ENCODE measurements at regions not wholly inside any gene's neighbourhood (a gene's known extent, or its start where the extent isn't known, plus 50 kb on each side); places are given as distances from the start of the nearest gene placed in this dataset.
"Not testable (repeated sequence)": the region's sequence is repeated elsewhere in the genome, so short reads cannot be mapped to it uniquely, and the experiment has no call there.

DNA sequence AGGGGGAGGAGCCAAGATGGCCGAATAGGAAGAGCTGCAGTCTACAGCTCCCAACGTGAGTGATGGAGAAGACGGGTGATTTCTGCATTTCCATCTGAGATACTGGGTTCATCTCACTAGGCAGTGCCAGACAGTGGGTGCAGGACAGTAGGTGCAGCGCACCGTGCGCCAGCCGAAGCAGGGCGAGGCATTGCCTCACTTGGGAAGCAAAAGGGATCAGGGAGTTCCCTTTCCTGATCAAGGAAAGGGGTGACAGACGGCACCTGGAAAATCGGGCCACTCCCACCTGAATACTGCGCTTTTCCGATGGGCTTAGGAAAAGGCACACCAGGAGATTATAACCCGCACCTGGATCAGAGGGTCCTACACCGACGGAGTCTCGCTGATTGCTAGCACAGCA lies 121.1 kb upstream of the SESTD1 start:
- not testable (repeated sequence) for DNase-seq (ENCODE audit: low spot score)

DNA sequence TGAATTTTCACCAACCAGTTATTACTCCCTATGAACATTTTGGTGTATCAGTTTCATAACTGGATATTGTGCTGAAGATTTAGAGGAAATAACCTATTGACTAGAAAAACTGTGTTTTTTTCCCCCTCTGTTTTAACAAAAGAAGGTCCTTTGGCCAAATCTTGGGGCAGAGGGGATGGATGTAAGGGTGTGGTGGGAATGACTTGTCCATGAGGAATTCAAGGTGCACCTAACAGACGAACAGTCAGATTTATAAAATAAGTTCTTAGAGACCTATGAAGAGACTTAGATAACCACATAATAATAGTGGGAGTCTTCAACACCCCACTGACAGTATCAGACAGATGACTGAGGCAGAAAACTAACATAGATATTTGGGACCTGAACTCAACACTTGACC lies 119.3 kb upstream of the SESTD1 start:
- DNase-seq (ENCODE audit: low spot score), result no peak

DNA sequence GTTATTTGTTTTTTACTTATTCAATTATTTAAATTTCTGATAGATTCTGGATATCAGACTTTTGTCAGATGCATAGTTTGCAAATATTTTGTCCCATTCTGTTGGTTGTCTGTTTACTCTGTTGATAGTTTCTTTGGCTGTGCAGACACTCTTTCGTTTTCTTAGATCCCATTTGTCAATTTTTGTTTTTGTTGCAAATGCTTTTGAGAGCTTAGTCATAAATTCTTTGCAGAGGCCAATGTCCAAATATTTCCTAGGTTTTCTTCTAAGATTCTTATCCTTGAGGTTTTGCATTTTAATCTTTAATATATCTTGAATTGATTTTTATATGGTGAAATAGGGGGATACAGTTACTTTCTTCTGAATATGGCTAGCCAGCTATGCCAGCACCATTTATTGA lies 112.7 kb upstream of the SESTD1 start:
- no peak for DNase-seq (ENCODE audit: low spot score)

DNA sequence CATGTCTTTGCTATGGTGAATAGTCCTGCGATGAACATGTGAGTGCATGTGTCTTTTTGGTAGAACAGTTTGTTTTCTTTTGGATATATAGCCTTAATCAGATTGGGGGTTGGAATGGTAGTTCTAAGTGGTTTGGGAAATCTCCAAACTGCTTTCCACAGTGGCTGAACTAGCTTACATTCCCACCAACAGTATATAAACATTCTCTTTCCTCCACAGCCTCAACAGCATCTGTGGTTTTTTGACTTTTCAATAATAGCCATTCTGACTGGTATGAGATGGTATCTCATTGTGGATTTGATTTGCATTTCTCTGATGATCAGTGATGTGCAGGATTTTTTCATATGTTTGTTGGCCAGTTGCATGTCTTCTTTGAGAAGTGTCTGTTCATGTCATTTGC lies 112.2 kb upstream of the SESTD1 start:
- DNase-seq (ENCODE audit: low spot score), result no peak

DNA sequence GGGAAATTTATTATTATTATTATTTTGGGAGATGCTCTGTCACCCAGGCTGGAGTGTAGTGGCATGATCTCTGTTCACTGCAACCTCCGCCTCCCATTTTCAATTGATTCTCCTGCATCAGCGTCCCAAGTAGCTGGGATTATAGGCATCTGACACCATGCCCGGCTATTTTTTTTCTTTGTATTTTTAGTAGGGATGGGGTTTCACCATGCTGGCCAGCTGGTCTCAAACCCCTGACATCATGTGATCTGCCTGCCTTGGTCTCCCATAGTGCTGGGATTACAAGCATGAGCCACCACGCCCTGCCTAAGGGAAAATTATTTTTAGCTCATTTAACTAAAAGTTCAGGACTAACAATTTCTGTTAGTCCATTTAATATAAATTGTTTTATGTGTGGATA lies 109.2 kb upstream of the SESTD1 start:
- DNase-seq (ENCODE audit: low spot score), result no peak

DNA sequence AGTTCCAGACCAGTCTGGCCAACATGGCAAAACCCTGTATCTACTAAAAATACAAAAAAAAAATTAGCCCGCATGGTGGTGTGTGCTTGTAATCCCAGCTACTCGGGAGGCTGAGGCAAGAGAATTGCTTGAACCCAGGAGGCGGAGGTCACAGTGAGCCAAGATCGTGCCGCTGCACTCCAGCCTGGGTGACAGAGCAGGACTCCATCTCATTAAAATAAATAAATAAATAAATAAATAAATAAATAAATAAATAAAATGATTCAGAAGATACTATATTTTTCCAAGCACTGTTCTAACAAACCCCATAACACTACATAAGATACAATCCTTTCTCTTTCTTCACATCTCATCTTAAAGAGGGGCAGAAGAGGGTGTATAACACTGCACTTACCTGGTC lies 100.9 kb upstream of the SESTD1 start:
- DNase-seq (ENCODE audit: low spot score), result not testable (repeated sequence)

DNA sequence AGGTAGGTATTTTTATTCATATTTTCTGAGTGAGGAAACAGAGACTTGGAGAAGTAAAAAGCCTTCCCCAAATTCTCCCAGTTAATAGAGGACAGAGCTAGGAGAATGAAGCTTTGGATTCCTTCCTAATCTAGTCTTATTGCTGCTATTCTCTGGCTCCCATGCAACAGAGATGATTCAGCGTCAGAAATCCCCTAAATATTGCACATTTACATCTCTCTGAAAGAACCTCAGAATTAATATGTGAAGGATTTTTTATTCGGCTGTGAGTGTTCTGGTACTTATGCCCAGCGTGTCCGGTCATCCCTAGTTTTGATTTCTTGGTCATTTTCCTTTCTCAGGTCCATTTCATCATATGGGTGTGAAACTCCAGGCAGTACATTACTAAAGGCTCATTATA lies 91.2 kb upstream of the SESTD1 start:
- peak; percentile 19 for DNase-seq (ENCODE audit: low spot score)

DNA sequence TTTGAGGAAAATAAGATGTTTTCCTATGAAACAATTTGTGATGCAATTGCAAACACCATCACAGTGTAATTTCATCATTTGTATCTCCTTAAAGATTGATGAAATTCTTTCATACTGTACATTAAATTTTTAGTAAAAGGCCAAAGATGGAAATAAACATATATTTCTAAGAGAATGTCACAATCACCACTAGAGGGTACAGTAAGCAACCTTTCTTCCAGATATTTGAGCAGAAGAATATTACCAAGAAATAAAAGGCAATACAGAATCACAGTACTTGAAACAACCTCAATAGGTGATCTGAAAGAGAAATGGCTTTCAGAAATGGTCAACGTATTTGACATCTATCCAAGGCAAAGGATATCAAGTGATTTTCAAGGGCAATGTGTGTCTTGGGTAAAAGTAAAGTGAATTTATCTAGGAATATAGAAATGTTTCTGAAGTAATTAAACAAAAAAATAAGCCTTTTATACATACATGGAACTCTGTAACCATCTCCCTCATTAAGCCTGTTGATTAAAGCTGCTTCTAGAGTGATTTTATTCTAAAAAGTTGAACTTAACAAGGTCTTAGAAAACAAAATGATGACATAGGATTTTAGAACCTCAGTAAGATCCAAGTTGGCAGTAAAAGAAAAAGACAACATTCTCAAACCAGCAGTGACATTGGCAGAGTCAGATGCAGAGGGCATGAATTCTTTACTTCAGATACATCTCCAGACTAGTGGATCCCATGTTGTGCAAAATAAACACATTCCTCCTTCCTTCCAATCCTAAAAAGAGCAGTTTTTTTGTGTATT lies 90.3 kb upstream of the SESTD1 start:
- no peak for DNase-seq (ENCODE audit: low spot score)

DNA sequence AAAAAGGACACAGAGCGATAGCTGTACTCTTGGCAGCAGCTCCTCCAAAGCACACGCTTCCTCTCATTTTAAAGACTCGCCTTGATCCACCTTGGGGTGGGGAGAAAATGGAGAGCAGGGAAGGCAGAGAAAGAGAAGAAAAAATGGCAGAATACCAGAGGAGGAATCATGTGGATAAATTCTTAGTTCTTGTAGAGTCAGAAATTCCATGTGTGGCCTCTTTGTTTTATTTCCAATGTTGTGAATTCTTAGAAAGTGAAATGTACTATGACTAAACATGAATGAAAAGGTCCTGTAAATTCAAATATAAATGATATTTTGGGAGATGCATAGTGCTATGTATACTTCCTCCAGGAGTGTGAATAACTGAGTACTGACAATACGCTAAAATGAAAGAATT lies 89.7 kb upstream of the SESTD1 start:
- no peak for DNase-seq (ENCODE audit: low spot score)

DNA sequence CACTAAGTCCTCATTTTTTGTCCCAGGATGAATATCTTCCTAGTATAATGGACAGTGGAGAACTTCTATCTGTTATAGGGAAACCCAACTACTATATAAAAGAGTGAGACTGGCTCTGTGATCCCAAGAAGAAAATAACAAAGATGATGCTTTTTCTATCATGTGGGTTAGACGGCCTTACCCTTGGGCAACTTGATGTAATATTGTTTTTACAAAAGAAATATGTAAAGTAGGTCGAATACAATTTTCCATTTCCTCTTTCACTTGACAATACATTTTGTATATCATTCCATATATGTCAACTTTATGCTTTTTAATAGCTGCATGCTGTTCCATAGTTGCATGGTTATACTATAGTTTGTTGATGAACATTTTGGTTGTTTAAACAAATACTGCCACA lies 87.5 kb upstream of the SESTD1 start:
- DNase-seq (ENCODE audit: low spot score), result no peak

DNA sequence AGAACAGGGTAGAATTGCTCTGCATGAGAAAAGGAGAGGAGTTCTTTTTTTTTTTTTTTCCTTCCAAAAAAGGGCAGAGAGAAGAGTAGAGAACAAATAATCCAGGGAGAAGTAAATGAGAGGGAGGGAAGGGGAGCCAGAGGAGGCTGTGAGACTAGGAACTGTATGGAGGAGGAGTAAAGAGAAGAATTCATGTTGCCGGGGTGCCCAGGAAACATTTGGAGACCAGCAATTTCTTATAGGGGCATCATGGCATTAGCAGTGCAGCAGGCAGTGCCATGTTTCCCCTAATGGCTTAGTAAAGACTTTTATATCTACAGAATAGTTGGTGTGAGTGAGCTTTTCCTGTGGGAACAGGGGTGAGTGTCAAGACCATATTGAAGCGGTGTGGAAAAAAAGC lies 86.4 kb upstream of the SESTD1 start:
- no peak for DNase-seq (ENCODE audit: low spot score)

DNA sequence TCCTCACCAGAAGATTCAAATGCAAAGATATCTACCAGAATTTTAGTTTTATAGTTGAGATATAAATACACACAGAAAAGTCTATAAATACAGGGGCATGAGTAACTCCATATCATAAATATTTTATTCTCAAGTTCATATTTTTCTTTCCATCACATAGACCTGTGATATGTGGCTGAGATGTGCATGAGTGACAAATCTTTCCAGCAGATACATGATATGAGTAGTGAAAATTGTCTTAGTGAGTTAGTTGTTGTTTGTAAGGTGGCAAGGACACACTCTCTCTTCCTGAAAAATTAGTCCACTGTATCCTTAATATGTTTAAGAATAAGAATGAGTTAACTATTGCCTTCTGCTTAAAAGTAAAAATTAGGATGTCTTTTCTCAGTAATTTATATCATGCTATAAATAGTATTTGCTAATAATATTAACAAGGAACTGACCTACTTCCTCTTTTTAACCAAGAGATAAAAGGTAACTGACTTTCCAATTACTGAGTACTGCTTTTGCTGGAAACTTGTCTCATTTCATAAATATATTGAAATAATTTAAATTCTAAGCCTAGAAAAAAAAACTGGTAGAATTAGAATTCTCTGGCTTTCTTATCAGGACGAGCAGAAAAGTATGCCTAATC lies 85.2 kb upstream of the SESTD1 start:
- no peak for DNase-seq (ENCODE audit: low spot score)

DNA sequence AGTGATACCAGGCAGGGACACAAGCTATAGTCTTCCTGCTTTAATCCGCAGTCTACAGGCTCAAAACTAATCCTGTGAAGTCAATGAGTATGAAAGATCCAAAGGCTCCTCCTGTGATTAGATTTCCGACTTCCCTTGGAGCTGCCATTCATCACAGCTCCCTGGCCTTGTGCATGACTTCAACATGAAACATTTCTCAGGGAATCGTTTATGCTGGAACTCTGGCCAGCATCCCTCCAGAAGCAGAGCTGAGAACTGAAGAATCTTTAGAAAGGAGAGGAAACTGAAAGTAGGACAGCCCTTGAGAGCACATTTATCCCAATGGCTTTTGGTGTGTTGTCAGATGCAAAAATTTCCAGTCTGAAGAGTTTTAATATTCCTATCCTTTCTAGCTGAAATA lies 84.3 kb upstream of the SESTD1 start:
- no peak for DNase-seq (ENCODE audit: low spot score)

DNA sequence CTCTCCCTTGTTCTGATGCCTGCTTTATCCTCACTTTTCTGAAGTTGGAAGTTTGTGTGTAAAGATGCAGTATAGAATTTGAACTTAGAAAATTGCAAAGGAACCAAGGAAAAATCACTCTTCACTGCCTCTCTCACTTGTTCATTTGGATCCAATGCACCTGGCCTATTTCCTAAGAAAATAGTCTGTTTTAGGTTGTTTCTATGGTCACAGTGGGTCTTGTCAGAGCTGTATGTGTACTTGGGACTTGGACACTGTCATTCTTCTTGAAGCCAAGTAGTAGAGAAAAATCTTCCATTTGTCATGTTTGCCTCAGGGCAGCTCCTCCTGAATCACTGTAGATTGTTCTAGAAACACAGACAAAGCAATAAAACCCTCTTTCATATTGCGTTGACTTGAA lies 80.3 kb upstream of the SESTD1 start:
- DNase-seq (ENCODE audit: low spot score), result no peak

DNA sequence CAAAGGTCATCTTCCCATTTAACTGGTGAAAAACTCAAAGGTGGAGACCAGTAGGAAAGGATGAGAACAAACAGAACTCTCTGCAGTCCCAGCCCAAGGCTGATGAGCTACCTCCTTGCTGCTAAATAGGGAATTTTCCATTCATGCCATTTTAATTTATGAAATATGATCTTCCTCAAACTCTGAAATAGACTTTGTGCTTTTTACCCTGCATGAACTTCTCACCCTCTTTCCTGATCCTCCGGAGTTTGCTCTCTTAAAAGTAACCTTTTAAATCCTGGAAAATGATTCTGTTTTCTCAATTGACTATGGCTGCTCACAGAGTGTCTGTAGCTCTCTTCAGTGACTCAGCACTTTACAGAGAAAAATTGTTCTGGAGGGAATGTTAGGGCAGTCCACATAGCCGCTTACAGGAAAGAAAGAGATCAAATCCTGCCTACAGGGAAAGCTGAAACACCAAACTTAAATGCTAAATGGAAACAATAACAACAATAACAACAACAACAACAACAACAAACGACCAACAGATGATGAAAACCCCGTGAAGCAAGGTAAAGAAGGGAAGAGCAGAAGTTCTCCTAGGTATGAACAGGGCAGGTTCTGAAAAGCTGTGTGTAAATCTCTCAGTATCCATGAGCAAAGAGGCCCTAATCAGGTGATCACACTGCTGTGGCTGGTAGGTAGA lies 79.8 kb upstream of the SESTD1 start:
- peak; percentile 26 for DNase-seq (ENCODE audit: low spot score)

DNA sequence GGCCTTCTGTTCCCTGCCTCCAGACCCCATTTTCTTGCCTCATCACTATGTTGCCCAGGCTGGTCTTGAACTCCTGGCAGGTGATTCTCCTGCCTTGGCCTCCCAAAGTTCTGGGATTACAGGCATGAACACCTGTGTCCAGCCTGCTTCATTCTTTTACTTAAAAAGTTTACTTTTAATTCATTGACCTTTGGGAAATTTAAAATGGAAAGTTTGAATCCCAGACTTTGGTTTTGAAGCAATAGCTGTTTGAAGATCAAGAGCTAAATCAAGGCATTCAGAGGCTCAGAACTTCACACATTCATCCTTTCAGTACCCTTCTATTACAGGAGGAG lies 79.3 kb upstream of the SESTD1 start:
- DNase-seq (ENCODE audit: low spot score), result no peak

DNA sequence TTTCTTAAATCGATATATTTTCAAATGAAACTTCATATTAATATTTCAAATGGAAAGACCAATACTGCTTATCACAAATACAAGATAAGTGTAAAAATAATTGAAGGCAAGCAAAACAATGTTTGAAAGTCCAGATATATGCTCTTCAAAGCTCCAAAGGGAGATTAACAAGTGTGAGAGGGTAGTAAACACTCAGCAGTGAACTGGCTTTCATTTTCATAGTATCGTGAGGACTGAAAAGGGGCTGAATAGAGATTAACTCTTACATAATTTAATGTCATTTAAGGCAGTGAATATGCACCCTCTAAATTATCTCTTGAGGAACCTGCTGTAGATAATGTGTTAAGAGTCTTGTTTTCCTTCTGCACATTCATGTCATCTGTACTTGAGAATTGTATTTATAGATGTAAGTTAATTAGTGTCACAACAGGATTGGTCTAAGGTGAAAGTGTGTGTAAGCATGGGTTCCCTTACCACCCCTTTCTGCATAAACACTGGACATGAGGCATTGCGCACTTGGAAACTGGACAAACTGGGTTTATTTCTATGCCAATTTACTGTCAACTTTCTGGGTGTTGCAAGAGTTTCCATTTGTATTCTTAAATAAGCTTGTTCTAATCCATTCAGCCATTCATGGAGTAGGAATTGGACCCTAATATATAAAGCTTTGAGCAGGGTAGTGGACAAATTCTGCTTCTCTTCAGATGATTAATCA lies 76.7 kb upstream of the SESTD1 start:
- DNase-seq (ENCODE audit: low spot score), result no peak

DNA sequence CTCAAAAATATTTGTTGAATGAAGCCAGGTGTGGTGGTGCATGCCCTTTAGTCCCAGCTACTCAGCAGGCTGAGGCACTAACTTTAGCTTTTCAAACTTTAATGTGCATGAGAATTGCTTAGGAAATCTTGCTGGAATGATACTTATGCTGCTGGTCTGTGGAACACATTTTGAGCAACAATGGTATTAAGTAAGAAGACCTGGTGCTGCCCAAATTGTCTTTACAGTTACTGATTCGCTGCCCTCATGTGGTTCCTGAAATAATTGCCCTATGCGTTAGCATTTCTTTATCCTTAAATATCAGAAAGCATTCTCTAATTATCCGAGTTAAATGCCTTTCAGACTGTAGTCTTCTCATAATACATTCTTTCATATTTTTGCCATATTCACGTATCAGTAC lies 76.0 kb upstream of the SESTD1 start:
- peak; percentile 41 for DNase-seq (ENCODE audit: low spot score)

DNA sequence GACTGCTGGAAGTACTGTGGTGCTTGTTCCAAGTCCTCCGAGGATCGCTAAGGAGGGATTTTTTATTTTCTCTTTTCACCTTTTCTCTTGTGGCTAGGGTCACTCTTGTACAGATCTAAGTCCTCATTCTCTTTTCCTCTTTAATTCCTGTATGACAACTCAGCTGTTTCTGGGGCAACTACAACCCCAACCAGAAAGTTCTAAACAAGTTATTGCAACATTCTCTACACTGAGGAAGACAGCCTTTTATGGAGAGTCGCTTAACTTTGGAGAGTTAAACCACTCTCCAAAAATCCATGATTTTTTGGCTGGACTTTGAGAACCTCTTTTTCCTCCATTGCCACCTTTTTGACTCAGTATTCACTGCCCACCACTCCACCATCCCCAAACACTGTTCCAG lies 74.0 kb upstream of the SESTD1 start:
- peak; percentile 76 for DNase-seq (ENCODE audit: low spot score)

DNA sequence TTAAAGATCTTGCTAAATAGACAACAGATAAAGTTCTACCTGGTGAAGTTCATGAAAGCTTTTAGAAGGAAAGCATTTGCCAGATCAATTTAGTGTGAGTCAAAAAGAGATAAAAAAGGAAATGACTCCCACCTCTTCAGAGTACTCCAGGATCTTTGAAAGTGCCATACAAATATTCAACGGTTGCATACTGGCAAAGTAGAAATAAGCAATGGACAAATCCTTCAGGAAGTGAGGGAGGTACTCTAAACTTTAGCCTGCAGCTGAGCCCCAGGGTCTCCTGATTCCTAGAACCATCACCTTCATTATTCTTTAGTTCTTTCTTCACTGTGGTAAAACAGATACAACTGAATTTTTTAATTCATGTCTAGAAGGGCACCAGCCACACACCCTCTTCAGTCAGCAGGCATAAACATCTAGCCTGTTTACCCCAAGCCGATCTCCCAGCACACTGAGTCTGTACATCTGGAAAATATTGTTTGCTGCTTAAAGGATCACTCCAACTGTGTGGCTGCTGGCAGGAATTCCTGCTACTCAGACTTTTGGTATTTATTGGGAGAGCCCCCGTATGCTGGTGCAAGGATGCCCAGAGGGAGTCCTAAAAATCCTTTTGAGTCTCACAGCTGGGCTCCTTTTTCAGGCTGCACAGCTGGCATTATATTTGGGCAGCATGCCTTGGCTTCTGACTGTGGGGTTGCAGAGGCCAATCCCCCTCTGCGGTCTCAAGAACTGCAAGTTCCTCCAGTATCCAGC lies 72.3 kb upstream of the SESTD1 start:
- DNase-seq (ENCODE audit: low spot score), result peak; percentile 75

DNA sequence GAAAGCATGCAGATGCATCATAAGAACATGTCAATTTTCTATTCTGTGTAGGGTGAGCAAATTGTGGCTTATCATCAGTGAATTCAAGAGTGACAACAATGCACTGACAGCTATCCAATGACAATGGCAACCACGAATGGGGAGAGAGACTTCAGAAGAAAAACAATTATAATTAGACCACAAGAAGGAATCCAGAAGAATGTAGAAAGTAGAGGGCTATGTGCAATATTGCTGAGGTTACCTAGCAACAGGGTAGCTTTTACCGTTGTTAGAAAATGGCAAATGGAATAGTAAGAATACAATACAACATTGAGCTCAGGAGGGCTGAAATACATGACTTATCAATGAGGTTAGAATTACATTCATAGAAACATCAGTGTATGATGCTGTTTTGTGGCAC lies 71.1 kb upstream of the SESTD1 start:
- no peak for DNase-seq (ENCODE audit: low spot score)

DNA sequence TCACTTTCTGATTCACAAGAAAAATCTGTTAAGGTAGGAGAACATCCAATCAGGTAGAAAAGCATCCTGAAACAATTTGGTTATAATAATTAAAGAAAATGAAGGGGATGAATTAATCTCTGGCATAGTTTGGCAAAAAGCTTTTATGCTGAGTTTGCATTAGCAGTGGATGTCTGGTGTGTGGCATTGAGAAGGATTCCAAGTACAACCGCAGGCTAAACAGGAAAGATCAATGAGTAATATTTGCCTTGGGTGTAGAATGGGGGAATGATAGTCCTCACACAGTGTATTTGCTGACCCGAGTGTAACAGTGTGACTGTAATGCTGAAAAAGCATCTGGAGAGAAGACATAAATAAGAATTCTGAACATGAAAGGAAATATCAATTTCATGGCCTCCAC lies 68.3 kb upstream of the SESTD1 start:
- peak; percentile 43 for DNase-seq (ENCODE audit: low spot score)

Measured in AG20443 (cell line).